Cardiac muscle cell (in vitro differentiated cells and primary cell): ENCODE measurements at regions not wholly inside any gene's neighbourhood (a gene's known extent, or its start where the extent isn't known, plus 50 kb on each side); places are given as distances from the start of the nearest gene placed in this dataset.

Experiments
- DNase-seq, 2 donors: peaks; one replicate each; pipeline versions ENCODE4 v3.0.0 to v3.0.0-alpha.2; 2010 to 2017; ENCODE audit warnings: low read depth in 1 of 2, low spot score in 1 of 2
- H3K27ac ChIP-seq: fragments of 200-600 bp; sonication (generic); 2 replicates; pipeline ENCODE4 v1.5.1; 2016
- H3K27me3 ChIP-seq: fragments of 200-600 bp; sonication (generic); 2 replicates; pipeline ENCODE4 v1.6.0; 2016; ENCODE audit warnings: control low read depth
- H3K36me3 ChIP-seq: fragments of 200-600 bp; sonication (generic); 2 replicates; pipeline ENCODE4 v1.5.1; 2016; ENCODE audit warnings: control low read depth
- H3K4me1 ChIP-seq: fragments of 200-600 bp; sonication (generic); 2 replicates; pipeline ENCODE4 v1.8.1; 2017; ENCODE audit warnings: low read depth, mild to moderate bottlenecking, mixed run types
- H3K4me3 ChIP-seq: fragments of 200-600 bp; sonication (generic); 2 replicates; pipeline ENCODE4 v1.5.1; 2016; ENCODE audit warnings: mild to moderate bottlenecking
- H3K9me3 ChIP-seq: fragments of 200-600 bp; sonication (generic); 2 replicates; pipeline ENCODE4 v1.5.1; 2017; ENCODE audit warnings: low read depth, mild to moderate bottlenecking, control low read depth
- CTCF ChIP-seq: IDR thresholded peaks from 2 replicates; pipeline ENCODE4 v1.5.1; 2012; ENCODE audit warnings: low read depth, mild to moderate bottlenecking, low read length

GRCh38 chr6:71523548-71523947, 234.9 kb downstream of the OGFRL1 start:
- H3K27me3 ChIP-seq: peaks cover 8% of the 10 kb centered on the region
- no peak overlapping the region for H3K4me3 ChIP-seq
- H3K4me1 ChIP-seq: peaks cover 15% of the 10 kb centered on the region
- no peak for DNase-seq
- no peak for TF ChIP-seq CTCF
- no peaks in the 10 kb centered on the region for H3K9me3 ChIP-seq
- no peaks in the 10 kb centered on the region for H3K36me3 ChIP-seq
- no peak overlapping the region for H3K27ac ChIP-seq

GRCh38 chr6:71524201-71524600, 235.6 kb downstream of the OGFRL1 start:
- Histone ChIP-seq H3K27me3 (peaks cover 8% of the 10 kb centered on the region), H3K9me3 (no peaks in the 10 kb centered on the region), H3K27ac (no peak overlapping the region), H3K4me3 (no peak overlapping the region), H3K36me3 (no peaks in the 10 kb centered on the region), H3K4me1 (peaks cover 20% of the 10 kb centered on the region)
- TF ChIP-seq CTCF: no peak
- DNase-seq: no peak

- TF ChIP-seq CTCF: no peak
- H3K27me3 ChIP-seq: peaks cover 8% of the 10 kb centered on the region
- H3K4me3 ChIP-seq: no peak overlapping the region
- no peaks in the 10 kb centered on the region for H3K9me3 ChIP-seq
- no peaks in the 10 kb centered on the region for H3K36me3 ChIP-seq
- peaks cover 37% of the 10 kb centered on the region for H3K4me1 ChIP-seq
- no peak overlapping the region for H3K27ac ChIP-seq
- peak in 1 of 2 donors; percentile 76 for DNase-seq
These were observed 239.3 kb downstream of the OGFRL1 start for GRCh38 chr6:71527886-71528285.

- H3K36me3 ChIP-seq: no peaks in the 10 kb centered on the region
- no peak overlapping the region for H3K27ac ChIP-seq
- TF ChIP-seq CTCF: no peak
- H3K27me3 ChIP-seq: peaks cover 6% of the 10 kb centered on the region
- H3K4me1 ChIP-seq: peaks cover 37% of the 10 kb centered on the region
- no peak overlapping the region for H3K4me3 ChIP-seq
- DNase-seq: no peak
- no peaks in the 10 kb centered on the region for H3K9me3 ChIP-seq
These were observed 240.4 kb downstream of the OGFRL1 start for GRCh38 chr6:71529026-71529425.

GRCh38 chr6:71529769-71530168, 241.2 kb downstream of the OGFRL1 start:
- no peak for TF ChIP-seq CTCF
- Histone ChIP-seq H3K27ac (no peak overlapping the region), H3K36me3 (no peaks in the 10 kb centered on the region), H3K27me3 (peaks cover under 1% of the 10 kb centered on the region), H3K4me3 (no peak overlapping the region), H3K4me1 (peaks cover 37% of the 10 kb centered on the region), H3K9me3 (no peaks in the 10 kb centered on the region)
- peak in 1 of 2 donors; percentile 41 for DNase-seq

GRCh38 chr6:71531006-71531405, 242.4 kb downstream of the OGFRL1 start:
- no peak for DNase-seq
- Histone ChIP-seq H3K27ac (no peak overlapping the region), H3K4me1 (peaks cover 37% of the 10 kb centered on the region), H3K4me3 (no peak overlapping the region), H3K27me3 (no peaks in the 10 kb centered on the region), H3K9me3 (no peaks in the 10 kb centered on the region), H3K36me3 (no peaks in the 10 kb centered on the region)
- no peak for TF ChIP-seq CTCF
